GM23248 (cell line): ENCODE measurements at regions not wholly inside any gene's neighbourhood (a gene's known extent, or its start where the extent isn't known, plus 50 kb on each side); places are given as distances from the start of the nearest gene placed in this dataset.
"Not testable (repeated sequence)": the region's sequence is repeated elsewhere in the genome, so short reads cannot be mapped to it uniquely, and the experiment has no call there.

ENCODE experiments used
- DNase-seq: peaks from one replicate; pipeline ENCODE4 v3.0.0-alpha.2; 2015
- H2AFZ ChIP-seq: fragments of 200-600 bp; sonication (generic); 2 replicates; pipeline ENCODE4 v1.6.1; 2016; ENCODE audit warnings: antibody characterized with exemption
- H3F3A ChIP-seq: fragments of 200-600 bp; sonication (generic); 2 replicates; pipeline ENCODE4 v1.6.1; 2016; ENCODE audit warnings: mild to moderate bottlenecking, antibody characterized with exemption, mixed run types; ENCODE audit not compliant: insufficient read depth
- H3K27ac ChIP-seq: fragments of 200-600 bp; sonication (generic); 2 replicates; pipeline ENCODE4 v1.5.1; 2016; ENCODE audit warnings: mild to moderate bottlenecking
- H3K27me3 ChIP-seq: fragments of 200-600 bp; sonication (generic); replicated peaks from 2 replicates; pipeline ENCODE4 v1.6.1; 2016; ENCODE audit warnings: mild to moderate bottlenecking; ENCODE audit not compliant: insufficient read depth
- H3K36me3 ChIP-seq: fragments of 200-600 bp; sonication (generic); 2 replicates; pipeline ENCODE4 v1.6.1; 2016; ENCODE audit warnings: low read depth, mild to moderate bottlenecking
- H3K4me1 ChIP-seq: fragments of 200-600 bp; sonication (generic); 2 replicates; pipeline ENCODE4 v1.6.1; 2016; ENCODE audit warnings: mild to moderate bottlenecking; ENCODE audit not compliant: insufficient read depth
- H3K4me2 ChIP-seq: fragments of 200-600 bp; sonication (generic); one replicate; pipeline ENCODE4 v1.6.1; 2016; ENCODE audit warnings: mild to moderate bottlenecking; ENCODE audit not compliant: unreplicated experiment
- H3K4me3 ChIP-seq: fragments of 200-600 bp; sonication (generic); 2 replicates; pipeline ENCODE4 v1.5.1; 2016; ENCODE audit warnings: mild to moderate bottlenecking
- H3K79me2 ChIP-seq: fragments of 200-600 bp; sonication (generic); 2 replicates; pipeline ENCODE4 v1.6.1; 2016; ENCODE audit warnings: mild to moderate bottlenecking; ENCODE audit not compliant: insufficient read depth
- H3K9ac ChIP-seq: fragments of 200-600 bp; sonication (generic); 2 replicates; pipeline ENCODE4 v1.6.1; 2016; ENCODE audit warnings: mild to moderate bottlenecking
- H3K9me2 ChIP-seq: fragments of 200-600 bp; sonication (generic); 2 replicates; pipeline ENCODE4 v1.6.1; 2016; ENCODE audit warnings: mixed run types, mild to moderate bottlenecking, moderate library complexity; ENCODE audit not compliant: insufficient read depth
- H3K9me3 ChIP-seq: fragments of 200-600 bp; sonication (generic); one replicate; pipeline ENCODE4 v1.6.1; 2017; ENCODE audit warnings: low read depth
- H4K20me1 ChIP-seq: fragments of 200-600 bp; sonication (generic); 2 replicates; pipeline ENCODE4 v1.6.0; 2016; ENCODE audit not compliant: insufficient read depth
- EZH2 ChIP-seq: fragments of 200-600 bp; sonication (generic); IDR thresholded peaks from 2 replicates; pipeline ENCODE4 v1.6.1; 2018; ENCODE audit warnings: antibody characterized with exemption, mild to moderate bottlenecking; ENCODE audit not compliant: insufficient read depth, poor library complexity, severe bottlenecking
- EZH2phosphoT487 ChIP-seq: fragments of 200-600 bp; sonication (generic); IDR thresholded peaks from 2 replicates; pipeline ENCODE4 v1.6.1; 2018; ENCODE audit warnings: antibody characterized with exemption, moderate library complexity, mild to moderate bottlenecking, low read depth; ENCODE audit not compliant: insufficient read depth
- WGBS, 2 experiments: methylation state at CpG; one replicate each; pipeline ENCODE4 v1.1.6; 2015 to 2017; ENCODE audit warnings: low lambda C conversion rate in 2 of 2, low coverage in 1 of 2; ENCODE audit errors: missing lambda C conversion rate in 2 of 2; 5-methylcytosine and 5-hydroxymethylcytosine counted together
- in situ Hi-C: fragments of 300-500 bp; cut with MboI; formaldehyde crosslinking; loops from 2 replicates; pipeline ENCODE4 v1.15.0; 2020

DNA sequence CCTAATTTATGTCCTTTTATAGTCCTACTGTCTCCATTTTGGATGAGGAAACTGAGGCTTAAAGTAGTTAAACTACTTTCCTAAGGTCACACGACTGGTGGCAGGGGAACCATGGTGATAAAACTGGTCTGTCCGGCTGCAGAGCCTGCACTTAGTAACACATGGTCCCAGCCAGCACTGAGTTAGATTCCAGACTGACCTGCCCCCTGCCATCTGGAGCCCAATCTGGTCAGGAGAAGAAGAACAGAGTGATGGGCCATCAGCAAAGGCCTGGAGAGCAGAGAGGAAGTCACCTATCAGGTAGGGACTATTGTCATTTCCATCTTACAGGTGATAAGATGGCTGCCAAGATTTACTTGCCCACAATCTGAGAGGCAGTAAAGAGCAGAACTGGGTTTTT lies 86.6 kb upstream of the SLC25A48 start:
- in situ Hi-C loops = no loop called here
- Histone ChIP-seq H3K27ac (no peak overlapping the region), H3K4me3 (no peak overlapping the region), H2AFZ (no peak overlapping the region), H3F3A (no peaks in the 10 kb centered on the region), H3K4me2 (no peak overlapping the region), H3K9me3 (no peaks in the 10 kb centered on the region), H3K36me3 (no peaks in the 10 kb centered on the region), H3K27me3 (no peaks in the 10 kb centered on the region), H3K79me2 (no peaks in the 10 kb centered on the region), H3K9me2 (no peaks in the 10 kb centered on the region), H4K20me1 (no peaks in the 10 kb centered on the region), H3K9ac (no peak overlapping the region), H3K4me1 (no peaks in the 10 kb centered on the region)
- DNase-seq = no peak
- WGBS, 2 experiments = 29 to 40% methylated on average over 2 of the region's 2 CpGs
- TF ChIP-seq EZH2 = no peak
- no peak for TF ChIP-seq EZH2phosphoT487

DNA sequence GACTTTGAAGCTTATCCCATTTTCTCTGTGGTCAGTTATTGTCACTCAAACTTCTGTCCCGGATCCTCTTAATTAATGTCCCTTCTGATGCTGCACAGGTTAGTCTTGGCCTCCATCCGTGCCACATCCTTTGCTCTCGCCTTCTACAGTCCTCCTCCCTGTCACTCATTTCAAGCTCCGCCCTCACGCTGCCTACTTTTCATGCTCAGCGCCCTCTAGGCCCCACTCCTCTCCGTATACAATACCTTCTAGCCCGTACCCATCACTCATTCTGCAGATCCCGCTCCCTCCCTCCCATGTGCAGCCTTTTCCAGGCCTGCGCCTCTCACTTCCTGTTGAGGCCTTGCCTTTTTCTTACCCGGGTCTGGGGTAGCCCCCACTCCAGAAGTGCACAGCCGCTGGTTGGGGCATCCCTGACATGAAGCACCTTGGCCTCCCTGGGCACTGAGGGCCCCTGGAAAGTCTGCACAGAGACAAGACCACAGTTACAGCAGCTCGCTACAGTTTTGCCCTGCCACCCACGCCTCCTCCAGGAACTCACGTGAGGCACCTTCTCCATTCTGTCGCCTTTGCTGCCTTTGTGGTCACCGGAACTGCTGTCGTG lies 88.5 kb upstream of the SLC25A48 start:
- no peaks in the 10 kb centered on the region for H3K79me2 ChIP-seq
- H3K27me3 ChIP-seq = no peaks in the 10 kb centered on the region
- no peak overlapping the region for H2AFZ ChIP-seq
- no peaks in the 10 kb centered on the region for H3K9me3 ChIP-seq
- H3K9me2 ChIP-seq = no peaks in the 10 kb centered on the region
- no peak for TF ChIP-seq EZH2
- TF ChIP-seq EZH2phosphoT487 = no peak
- no peak overlapping the region for H3K4me2 ChIP-seq
- WGBS, 2 experiments = 71 to 76% methylated on average over 18 of the region's 18 CpGs
- no peak overlapping the region for H3K9ac ChIP-seq
- H3F3A ChIP-seq = no peaks in the 10 kb centered on the region
- H4K20me1 ChIP-seq = no peaks in the 10 kb centered on the region
- no peak overlapping the region for H3K4me3 ChIP-seq
- no peak for DNase-seq
- no peaks in the 10 kb centered on the region for H3K36me3 ChIP-seq
- no peak overlapping the region for H3K27ac ChIP-seq
- in situ Hi-C loops = no loop called here
- H3K4me1 ChIP-seq = no peaks in the 10 kb centered on the region

DNA sequence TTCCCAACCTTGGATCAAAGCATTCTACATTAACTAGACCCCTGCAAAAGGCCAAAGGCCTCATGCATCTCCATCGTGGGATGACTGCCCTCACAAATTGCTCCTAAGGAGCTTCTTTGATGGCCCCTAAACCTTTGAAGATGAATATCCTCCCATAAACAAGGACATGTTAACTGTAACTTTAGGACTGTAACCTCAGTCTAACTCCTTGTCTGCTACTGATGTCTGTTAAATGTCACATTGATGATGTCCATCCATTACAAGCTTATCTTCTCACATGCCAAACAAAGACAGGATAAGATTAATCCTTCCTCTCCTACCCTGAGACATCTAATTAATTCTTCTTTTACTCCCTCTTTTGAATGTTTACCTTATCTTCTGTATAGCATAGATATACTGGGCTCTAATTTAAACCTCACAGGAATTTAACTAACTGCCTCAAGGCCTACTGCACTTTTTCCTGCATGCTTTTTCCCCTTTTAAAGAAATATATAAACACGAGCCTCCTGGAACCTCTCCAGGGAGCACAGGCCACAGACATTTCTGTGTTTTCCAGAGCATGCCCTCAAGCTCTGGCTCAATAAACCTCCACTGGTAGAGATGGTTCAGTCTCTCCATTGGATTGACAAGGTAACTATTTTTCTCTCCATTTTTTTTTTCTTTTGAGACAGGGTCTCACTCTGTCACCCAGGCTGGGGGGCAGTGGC lies 90.6 kb upstream of the SLC25A48 start:
- no peak overlapping the region for H3K9ac ChIP-seq
- no peak overlapping the region for H3K27ac ChIP-seq
- H3K27me3 ChIP-seq = no peaks in the 10 kb centered on the region
- H2AFZ ChIP-seq = no peak overlapping the region
- H3K79me2 ChIP-seq = no peaks in the 10 kb centered on the region
- no peaks in the 10 kb centered on the region for H3K9me3 ChIP-seq
- DNase-seq = no peak
- H3K36me3 ChIP-seq = no peaks in the 10 kb centered on the region
- 3 to 6% methylated on average over 2 of the region's 2 CpGs for WGBS, 2 experiments
- H3K9me2 ChIP-seq = no peaks in the 10 kb centered on the region
- in situ Hi-C loops = no loop called here
- H3K4me3 ChIP-seq = no peak overlapping the region
- no peaks in the 10 kb centered on the region for H4K20me1 ChIP-seq
- H3K4me1 ChIP-seq = no peaks in the 10 kb centered on the region
- H3F3A ChIP-seq = no peaks in the 10 kb centered on the region
- no peak overlapping the region for H3K4me2 ChIP-seq
- TF ChIP-seq EZH2phosphoT487 (no peak), EZH2 (no peak)

- Histone ChIP-seq H3K9me3 (no peaks in the 10 kb centered on the region), H3K4me3 (no peak overlapping the region), H3F3A (no peaks in the 10 kb centered on the region), H3K27ac (no peak overlapping the region), H3K27me3 (peaks cover 2% of the 10 kb centered on the region; the same call in 1 of the 2 replicates), H3K9ac (no peak overlapping the region), H3K36me3 (no peaks in the 10 kb centered on the region), H2AFZ (no peak overlapping the region), H4K20me1 (no peaks in the 10 kb centered on the region), H3K79me2 (no peaks in the 10 kb centered on the region), H3K9me2 (no peaks in the 10 kb centered on the region), H3K4me2 (no peak overlapping the region), H3K4me1 (no peaks in the 10 kb centered on the region)
- in situ Hi-C loops = no loop called here
- WGBS, 2 experiments = 72 to 81% methylated on average over 6 of the region's 6 CpGs
- TF ChIP-seq EZH2phosphoT487 (no peak), EZH2 (no peak)
- no peak for DNase-seq
Observed at GRCh38 chr5:135743181-135743580, 91.3 kb upstream of the SLC25A48 start.

- in situ Hi-C loops = not testable (repeated sequence)
Observed at GRCh38 chr5:135742240-135742639, 92.2 kb upstream of the SLC25A48 start.

More at GRCh38 chr5:135742240-135742639, 92.2 kb upstream of the SLC25A48 start:
- H3K27me3 ChIP-seq = peaks cover 12% of the 10 kb centered on the region; the same call in 1 of the 2 replicates
- not testable (repeated sequence) for H4K20me1 ChIP-seq, H3K4me1 ChIP-seq, DNase-seq, H3K27ac ChIP-seq, H3F3A ChIP-seq, H3K4me2 ChIP-seq, H3K79me2 ChIP-seq, H3K9me3 ChIP-seq, H3K36me3 ChIP-seq, H2AFZ ChIP-seq, H3K4me3 ChIP-seq, H3K9me2 ChIP-seq, H3K9ac ChIP-seq
- WGBS, 2 experiments = 58 to 63% methylated on average over 5 of the region's 5 CpGs
